CD4-positive, alpha-beta T cell (primary cell): ENCODE measurements at regions not wholly inside any gene's neighbourhood (a gene's known extent, or its start where the extent isn't known, plus 50 kb on each side); places are given as distances from the start of the nearest gene placed in this dataset.

ENCODE experiments used
- ATAC-seq: fragments of 200-7000 bp; cut with Tn5 transposase; one replicate; pipeline ENCODE4 v1.10.0; 2022; ENCODE audit warnings: mild to moderate bottlenecking; ENCODE audit not compliant: poor library complexity
- CTCF ChIA-PET: fragments of 350-600 bp; sonication (Branson Sonifier 250); formaldehyde crosslinking; loops from one replicate; lab custom pipeline; 2021; ENCODE audit warnings: antibody characterized with exemption, inconsistent platforms; lab: Charles Lee
- POLR2A ChIA-PET: fragments of 350-600 bp; sonication (Branson Sonifier 250); formaldehyde crosslinking; loops from one replicate; lab custom pipeline; 2021; ENCODE audit warnings: antibody characterized with exemption, inconsistent platforms; lab: Charles Lee
- DNase-seq, 14 experiments: peaks; one replicate each; pipeline ENCODE4 v3.0.0-alpha.2; 2013 to 2020; ENCODE audit warnings: mixed read lengths in 2 of 14
- H3K27ac ChIP-seq, 2 donors: one replicate each; pipeline versions ENCODE4 v1.5.1 to v1.7.0; 2013; ENCODE audit warnings: low read length in 2 of 2, low read depth in 1 of 2, mild to moderate bottlenecking in 1 of 2
- H3K27me3 ChIP-seq, 2 experiments: 1 replicate in 1 of 2; 2 replicates in 1 of 2; pipeline versions ENCODE4 v1.6.1 to v1.7.0; 2013; ENCODE audit warnings: low read length in 2 of 2, control low read depth in 1 of 2, mild to moderate bottlenecking in 1 of 2, moderate library complexity in 1 of 2; ENCODE audit not compliant: insufficient read depth in 2 of 2, control insufficient read depth in 1 of 2
- H3K36me3 ChIP-seq: one replicate; pipeline ENCODE4 v1.6.1; 2013; ENCODE audit warnings: low read length, control low read depth; ENCODE audit not compliant: insufficient read depth
- H3K4me1 ChIP-seq: one replicate; pipeline ENCODE4 v1.6.1; 2013; ENCODE audit warnings: low read length, control low read depth; ENCODE audit not compliant: insufficient read depth
- H3K4me3 ChIP-seq: one replicate; pipeline ENCODE4 v1.5.1; 2013; ENCODE audit warnings: mild to moderate bottlenecking, low read length, moderate library complexity
- H3K9me3 ChIP-seq, 2 experiments: 1 replicate in 1 of 2; 2 replicates in 1 of 2; pipeline versions ENCODE4 v1.6.1 to v1.7.0; 2013; ENCODE audit warnings: low read length in 2 of 2, mild to moderate bottlenecking in 2 of 2, control low read depth in 1 of 2, moderate library complexity in 1 of 2; ENCODE audit not compliant: control insufficient read depth in 1 of 2, insufficient read depth in 1 of 2
- H3K27ac Mint-ChIP-seq: one replicate; pipeline ENCODE4 v1.8.0; 2020; ENCODE audit warnings: mixed read lengths
- H3K27me3 Mint-ChIP-seq: one replicate; pipeline ENCODE4 v1.8.0; 2021; ENCODE audit warnings: mixed read lengths
- H3K36me3 Mint-ChIP-seq: one replicate; pipeline ENCODE4 v1.8.0; 2021; ENCODE audit warnings: low read depth, mixed read lengths
- H3K4me1 Mint-ChIP-seq: one replicate; pipeline ENCODE4 v1.8.0; 2021; ENCODE audit warnings: low read depth, mixed read lengths
- H3K4me3 Mint-ChIP-seq: one replicate; pipeline ENCODE4 v1.8.0; 2020; ENCODE audit warnings: mild to moderate bottlenecking, mixed read lengths
- H3K9me3 Mint-ChIP-seq: one replicate; pipeline ENCODE4 v1.8.0; 2020; ENCODE audit warnings: mixed read lengths
- CTCF ChIP-seq: fragments of 200-600 bp; IDR thresholded peaks from one replicate; pipeline ENCODE4 v1.8.0; 2022; ENCODE audit warnings: antibody characterized with exemption, mild to moderate bottlenecking
- intact Hi-C, 2 experiments: fragments of 100-400 bp; cut with DNase I in 1 of 2; cut with micrococcal nuclease in 1 of 2; formaldehyde crosslinking; loops; one replicate each; pipeline versions ENCODE4 v1.15.1 to v1.9.0; 2023 to 2025; cut with DNase I, micrococcal nuclease

- DNase-seq = no peak
- no peak overlapping the region for H3K4me3 Mint-ChIP-seq
- Histone ChIP-seq H3K27me3 (no peaks in the 10 kb centered on the region), H3K4me3 (no peak overlapping the region), H3K36me3 (no peaks in the 10 kb centered on the region), H3K9me3 (peaks cover 0 to 8% of the 10 kb centered on the region in 2 experiments), H3K4me1 (no peaks in the 10 kb centered on the region), H3K27ac (no peak overlapping the region)
- POLR2A ChIA-PET = no interaction called here
- peaks cover 3% of the 10 kb centered on the region for H3K9me3 Mint-ChIP-seq
- CTCF ChIA-PET = no interaction called here
- no peaks in the 10 kb centered on the region for H3K27me3 Mint-ChIP-seq
- no peaks in the 10 kb centered on the region for H3K4me1 Mint-ChIP-seq
- no peaks in the 10 kb centered on the region for H3K36me3 Mint-ChIP-seq
- intact Hi-C loops = no loop called here
- no peak for ATAC-seq
- no peak for TF ChIP-seq CTCF
- no peak overlapping the region for H3K27ac Mint-ChIP-seq
These were observed 718.0 kb upstream of the SPRY2 start for GRCh38 chr13:81058916-81059290.

GRCh38 chr13:81058211-81058915 lies 717.4 kb upstream of the SPRY2 start:
- H3K9me3 Mint-ChIP-seq = peaks cover 3% of the 10 kb centered on the region

GRCh38 chr13:81051873-81052272 lies 710.9 kb upstream of the SPRY2 start:
- ChIA-PET POLR2A (no interaction called here), CTCF (no interaction called here)
- Mint-ChIP-seq H3K27me3 (no peaks in the 10 kb centered on the region), H3K27ac (no peak overlapping the region), H3K4me1 (no peaks in the 10 kb centered on the region), H3K9me3 (no peaks in the 10 kb centered on the region), H3K36me3 (no peaks in the 10 kb centered on the region), H3K4me3 (no peak overlapping the region)
- no peaks in the 10 kb centered on the region for H3K36me3 ChIP-seq
- H3K4me3 ChIP-seq = no peak overlapping the region
- no peaks in the 10 kb centered on the region for H3K27me3 ChIP-seq
- H3K9me3 ChIP-seq = peaks cover 0 to 9% of the 10 kb centered on the region in 2 experiments
- intact Hi-C loops = no loop called here
- no peak for DNase-seq
- no peak for TF ChIP-seq CTCF
- H3K27ac ChIP-seq = no peak overlapping the region
- no peaks in the 10 kb centered on the region for H3K4me1 ChIP-seq
- no peak for ATAC-seq

More at GRCh38 chr13:81058211-81058915, 717.4 kb upstream of the SPRY2 start:
- no peak for DNase-seq
- Histone ChIP-seq H3K9me3 (peaks cover 0 to 8% of the 10 kb centered on the region in 2 experiments), H3K4me3 (no peak overlapping the region), H3K36me3 (no peaks in the 10 kb centered on the region), H3K27me3 (no peaks in the 10 kb centered on the region), H3K4me1 (no peaks in the 10 kb centered on the region), H3K27ac (no peak overlapping the region)
- Mint-ChIP-seq H3K27ac (no peak overlapping the region), H3K36me3 (no peaks in the 10 kb centered on the region), H3K4me3 (no peak overlapping the region), H3K4me1 (no peaks in the 10 kb centered on the region), H3K27me3 (no peaks in the 10 kb centered on the region)
- ATAC-seq = no peak
- no peak for TF ChIP-seq CTCF
- ChIA-PET CTCF (no interaction called here), POLR2A (no interaction called here)
- intact Hi-C loops = no loop called here
